WI38 (cell line): ENCODE measurements at regions not wholly inside any gene's neighbourhood (a gene's known extent, or its start where the extent isn't known, plus 50 kb on each side); places are given as distances from the start of the nearest gene placed in this dataset.

Experiments
- H3K4me3 ChIP-seq: 2 replicates; pipeline ENCODE4 v1.5.1; 2011; ENCODE audit warnings: low read depth, mild to moderate bottlenecking, control low read depth, low read length
- CTCF ChIP-seq: IDR thresholded peaks from 2 replicates; pipeline ENCODE4 v1.5.1; 2012; ENCODE audit warnings: low read depth, mild to moderate bottlenecking, control low read depth, low read length

GRCh38 chr3:110666495-110666894, 405.1 kb upstream of the NECTIN3 start:
- TF ChIP-seq CTCF, result no peak
- H3K4me3 ChIP-seq, result no peak overlapping the region

GRCh38 chr3:110667216-110667615, 404.4 kb upstream of the NECTIN3 start:
- no peak for TF ChIP-seq CTCF
- H3K4me3 ChIP-seq, result no peak overlapping the region

- no peak overlapping the region for H3K4me3 ChIP-seq
- no peak for TF ChIP-seq CTCF
These were observed 401.2 kb upstream of the NECTIN3 start for GRCh38 chr3:110670407-110670806.

GRCh38 chr3:110677506-110677905, 394.1 kb upstream of the NECTIN3 start:
- TF ChIP-seq CTCF, result no peak
- no peak overlapping the region for H3K4me3 ChIP-seq

GRCh38 chr3:110679285-110679684, 392.3 kb upstream of the NECTIN3 start:
- no peak for TF ChIP-seq CTCF
- no peak overlapping the region for H3K4me3 ChIP-seq

GRCh38 chr3:110680450-110680849, 391.2 kb upstream of the NECTIN3 start:
- H3K4me3 ChIP-seq, result no peak overlapping the region
- TF ChIP-seq CTCF, result no peak

- TF ChIP-seq CTCF, result no peak
- H3K4me3 ChIP-seq, result no peak overlapping the region
These were observed 387.1 kb upstream of the NECTIN3 start for GRCh38 chr3:110684466-110684865.
